GM11168 (cell line): ENCODE measurements at regions not wholly inside any gene's neighbourhood (a gene's known extent, or its start where the extent isn't known, plus 50 kb on each side); places are given as distances from the start of the nearest gene placed in this dataset.
"Not testable (repeated sequence)": the region's sequence is repeated elsewhere in the genome, so short reads cannot be mapped to it uniquely, and the experiment has no call there.

ENCODE experiments used
- in situ Hi-C: fragments of 300-500 bp; cut with MboI; formaldehyde crosslinking; loops from one replicate; pipeline ENCODE4 v1.12.0; 2022; ENCODE audit warnings: low sequenced_read_pairs; ENCODE audit not compliant: unreplicated experiment

GRCh38 chr4:27692868-27693634, 832.4 kb downstream of the STIM2 start:
- in situ Hi-C loops: no loop called here

- in situ Hi-C loops: not testable (repeated sequence)
Measured at GRCh38 chr4:27696257-27696656, 835.6 kb downstream of the STIM2 start.

GRCh38 chr4:27701606-27702005, 841.0 kb downstream of the STIM2 start:
- in situ Hi-C loops: no loop called here

- in situ Hi-C loops: no loop called here
Measured at GRCh38 chr4:27702730-27703431, 842.2 kb downstream of the STIM2 start.

GRCh38 chr4:27703771-27704170, 843.1 kb downstream of the STIM2 start:
- in situ Hi-C loops: no loop called here

- in situ Hi-C loops: no loop called here
Measured at GRCh38 chr4:27711041-27711440, 850.4 kb downstream of the STIM2 start.

- in situ Hi-C loops: no loop called here
Measured at GRCh38 chr4:27714073-27714472, 853.4 kb downstream of the STIM2 start.

- in situ Hi-C loops: no loop called here
Measured at GRCh38 chr4:27716693-27717430, 856.2 kb downstream of the STIM2 start.

- in situ Hi-C loops: no loop called here
Measured at GRCh38 chr4:27717431-27717755, 856.8 kb downstream of the STIM2 start.

- in situ Hi-C loops: no loop called here
Measured at GRCh38 chr4:27720010-27720766, 859.5 kb downstream of the STIM2 start.

- in situ Hi-C loops: no loop called here
Measured at GRCh38 chr4:27721193-27721592, 860.6 kb downstream of the STIM2 start.

GRCh38 chr4:27728892-27729291, 868.3 kb downstream of the STIM2 start:
- in situ Hi-C loops: no loop called here

- in situ Hi-C loops: no loop called here
Measured at GRCh38 chr4:27742816-27743215, 882.2 kb downstream of the STIM2 start.

- in situ Hi-C loops: no loop called here
Measured at GRCh38 chr4:27759611-27760575, 899.3 kb downstream of the STIM2 start.

GRCh38 chr4:27763830-27764525, 903.3 kb downstream of the STIM2 start:
- in situ Hi-C loops: no loop called here

GRCh38 chr4:27764526-27764837, 903.8 kb downstream of the STIM2 start:
- in situ Hi-C loops: no loop called here

GRCh38 chr4:27770895-27771294, 910.3 kb downstream of the STIM2 start:
- in situ Hi-C loops: no loop called here

GRCh38 chr4:27775156-27775555, 914.5 kb downstream of the STIM2 start:
- in situ Hi-C loops: no loop called here

GRCh38 chr4:27779827-27780226, 919.2 kb downstream of the STIM2 start:
- in situ Hi-C loops: no loop called here
